Gastroesophageal sphincter (tissue), 3 donors: ENCODE measurements at regions not wholly inside any gene's neighbourhood (a gene's known extent, or its start where the extent isn't known, plus 50 kb on each side); places are given as distances from the start of the nearest gene placed in this dataset.

Source experiments
- POLR2AphosphoS5 ChIP-seq: sonication (generic); formaldehyde crosslinking; IDR thresholded peaks from one replicate; pipeline ENCODE4 v1.6.1; 2017; ENCODE audit warnings: antibody characterized with exemption
- TF ChIP-seq, protein P1 (sequence below), 4 experiments: fragments of 200-600 bp in 2 of 4; fragments of 450-650 bp in 2 of 4; sonication (generic) in 1 of 4; IDR thresholded peaks; one replicate each; pipeline ENCODE4 v1.5.1; 2017 to 2019; ENCODE audit warnings: antibody characterized with exemption in 4 of 4, mild to moderate bottlenecking in 2 of 4, moderate library complexity in 2 of 4

DNA sequence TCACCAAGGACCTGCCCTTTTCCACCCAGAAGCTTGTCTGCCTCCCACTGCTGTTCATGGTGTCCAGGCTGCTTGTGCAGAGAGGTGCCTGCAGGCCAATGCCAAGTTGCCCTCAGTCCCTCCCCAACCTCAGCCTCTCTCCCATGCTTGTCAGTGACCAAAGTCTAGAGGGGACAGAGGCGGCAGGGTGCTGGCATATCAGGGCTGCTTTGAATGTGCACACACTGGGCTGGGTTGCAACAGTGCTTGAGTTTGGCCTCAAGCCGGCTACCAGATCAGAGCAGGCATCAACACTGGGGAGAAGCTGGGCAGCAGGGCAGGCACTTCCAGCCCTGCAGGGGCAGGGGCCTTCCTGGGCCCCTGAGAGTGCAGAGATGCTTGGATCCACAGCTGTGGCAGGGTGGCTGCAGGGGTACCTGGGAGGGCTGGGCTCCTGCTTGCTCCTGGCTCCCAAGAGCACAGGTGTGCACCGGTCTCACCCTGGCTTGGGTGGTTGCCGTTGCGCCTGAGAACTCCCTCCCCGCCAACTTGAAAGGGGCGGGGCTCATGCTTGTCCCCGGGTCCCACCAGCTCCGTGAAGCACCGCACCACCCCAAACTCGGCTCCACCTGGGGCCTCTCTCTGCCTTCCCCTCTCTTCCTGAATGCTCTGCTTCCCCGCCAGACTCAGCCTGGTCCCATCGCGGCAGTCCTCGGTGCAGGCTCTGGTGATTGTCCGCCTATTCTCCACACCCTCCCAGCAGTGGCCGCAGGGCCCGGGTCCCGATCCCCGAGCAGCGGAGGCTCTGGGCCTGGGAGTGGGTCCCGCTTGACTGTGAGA, 1681.9 kb upstream of the ADGRL3 start:
- TF ChIP-seq, protein P1, sequence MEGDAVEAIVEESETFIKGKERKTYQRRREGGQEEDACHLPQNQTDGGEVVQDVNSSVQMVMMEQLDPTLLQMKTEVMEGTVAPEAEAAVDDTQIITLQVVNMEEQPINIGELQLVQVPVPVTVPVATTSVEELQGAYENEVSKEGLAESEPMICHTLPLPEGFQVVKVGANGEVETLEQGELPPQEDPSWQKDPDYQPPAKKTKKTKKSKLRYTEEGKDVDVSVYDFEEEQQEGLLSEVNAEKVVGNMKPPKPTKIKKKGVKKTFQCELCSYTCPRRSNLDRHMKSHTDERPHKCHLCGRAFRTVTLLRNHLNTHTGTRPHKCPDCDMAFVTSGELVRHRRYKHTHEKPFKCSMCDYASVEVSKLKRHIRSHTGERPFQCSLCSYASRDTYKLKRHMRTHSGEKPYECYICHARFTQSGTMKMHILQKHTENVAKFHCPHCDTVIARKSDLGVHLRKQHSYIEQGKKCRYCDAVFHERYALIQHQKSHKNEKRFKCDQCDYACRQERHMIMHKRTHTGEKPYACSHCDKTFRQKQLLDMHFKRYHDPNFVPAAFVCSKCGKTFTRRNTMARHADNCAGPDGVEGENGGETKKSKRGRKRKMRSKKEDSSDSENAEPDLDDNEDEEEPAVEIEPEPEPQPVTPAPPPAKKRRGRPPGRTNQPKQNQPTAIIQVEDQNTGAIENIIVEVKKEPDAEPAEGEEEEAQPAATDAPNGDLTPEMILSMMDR (IDR thresholded peaks at IDR 0.05) = no peak
- no peak for TF ChIP-seq POLR2AphosphoS5
